HUES64 (cell line): ENCODE measurements at regions not wholly inside any gene's neighbourhood (a gene's known extent, or its start where the extent isn't known, plus 50 kb on each side); places are given as distances from the start of the nearest gene placed in this dataset.
"Not testable (repeated sequence)": the region's sequence is repeated elsewhere in the genome, so short reads cannot be mapped to it uniquely, and the experiment has no call there.

ENCODE experiments used
- H3K27ac ChIP-seq: 2 replicates; pipeline ENCODE4 v1.7.0; 2013; ENCODE audit warnings: low read depth, low read length, inconsistent platforms
- H3K27me3 ChIP-seq: 2 replicates; pipeline ENCODE4 v1.6.1; 2013; ENCODE audit warnings: mild to moderate bottlenecking, low read length; ENCODE audit not compliant: insufficient read depth
- H3K36me3 ChIP-seq: 2 replicates; pipeline ENCODE4 v1.6.1; 2013; ENCODE audit warnings: mild to moderate bottlenecking, low read length; ENCODE audit not compliant: insufficient read depth
- H3K4me1 ChIP-seq: 2 replicates; pipeline ENCODE4 v1.6.1; 2013; ENCODE audit warnings: mild to moderate bottlenecking, low read length, moderate library complexity; ENCODE audit not compliant: insufficient read depth
- H3K4me3 ChIP-seq: 2 replicates; pipeline ENCODE4 v1.5.1; 2013; ENCODE audit warnings: mild to moderate bottlenecking, low read length, moderate library complexity
- H3K9ac ChIP-seq: 2 replicates; pipeline ENCODE4 v1.6.1; 2013; ENCODE audit warnings: mild to moderate bottlenecking, low read depth, low read length
- H3K9me3 ChIP-seq: 2 replicates; pipeline ENCODE4 v1.6.1; 2013; ENCODE audit warnings: low read depth, low read length; ENCODE audit not compliant: insufficient read depth
- WGBS: fragments of 150-250, 120-280 bp; methylation state at CpG from one replicate; pipeline ENCODE4 v1.1.7; 2013; ENCODE audit warnings: missing lambda C conversion rate; 5-methylcytosine and 5-hydroxymethylcytosine counted together

DNA sequence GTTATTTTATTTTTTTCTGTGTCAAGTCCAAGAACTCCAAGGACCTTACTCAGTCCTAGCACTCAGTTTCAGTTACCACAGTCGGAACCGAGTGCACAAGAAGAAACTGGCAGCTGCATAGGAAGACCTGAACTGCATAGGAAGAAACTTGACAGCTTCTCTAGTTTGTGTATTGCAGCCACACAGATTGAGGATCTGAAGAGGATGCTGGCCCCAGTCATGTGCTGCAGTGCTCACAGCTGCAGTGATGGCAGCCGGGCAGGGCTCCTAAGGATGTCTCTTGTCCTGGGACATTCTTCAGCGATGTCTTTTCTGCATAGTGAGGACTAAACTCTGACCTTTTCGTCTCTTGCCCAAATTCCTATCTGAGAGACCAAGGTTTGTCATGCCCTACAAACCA lies 261.2 kb downstream of the STIM2 start:
- H3K4me1 ChIP-seq = peaks cover 29% of the 10 kb centered on the region
- H3K9me3 ChIP-seq = no peaks in the 10 kb centered on the region
- no peaks in the 10 kb centered on the region for H3K27me3 ChIP-seq
- 66% methylated on average over 5 of the region's 5 CpGs for WGBS
- peak overlapping the region; percentile 97 for H3K27ac ChIP-seq
- 0 out of 2 replicates have a peak overlapping the region, but pooled peaks have one; percentile 31 for H3K9ac ChIP-seq
- no peaks in the 10 kb centered on the region for H3K36me3 ChIP-seq
- no peak overlapping the region for H3K4me3 ChIP-seq

GRCh38 chr4:27123123-27123768 lies 262.6 kb downstream of the STIM2 start:
- no peaks in the 10 kb centered on the region for H3K36me3 ChIP-seq
- H3K9me3 ChIP-seq = no peaks in the 10 kb centered on the region
- H3K27ac ChIP-seq = peak overlapping the region; percentile 97
- peak overlapping the region; percentile 66 for H3K9ac ChIP-seq
- WGBS = 9% methylated on average over 3 of the region's 3 CpGs
- H3K27me3 ChIP-seq = no peaks in the 10 kb centered on the region
- peaks cover 37% of the 10 kb centered on the region for H3K4me1 ChIP-seq
- 0 out of 2 replicates have a peak overlapping the region, but pooled peaks have one; percentile 3 for H3K4me3 ChIP-seq

DNA sequence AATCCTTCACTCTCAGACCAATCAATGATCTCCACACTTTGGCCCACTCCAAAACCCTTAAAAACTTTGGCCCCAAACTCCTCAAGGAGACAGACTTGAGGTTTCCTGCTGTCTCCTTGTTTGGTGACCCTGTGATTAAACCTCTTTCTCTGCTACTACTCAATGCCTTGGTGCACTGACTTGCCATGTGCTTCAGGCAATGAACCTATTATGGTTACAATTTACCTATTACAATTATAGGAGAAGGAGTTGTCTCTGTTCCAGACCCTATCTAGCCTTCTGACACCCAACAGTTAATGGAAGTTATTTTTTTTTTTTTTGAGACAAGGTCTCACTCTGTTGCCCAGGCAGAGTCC lies 263.1 kb downstream of the STIM2 start:
- Histone ChIP-seq H3K4me1 (peaks cover 37% of the 10 kb centered on the region), H3K36me3 (no peaks in the 10 kb centered on the region), H3K9me3 (no peaks in the 10 kb centered on the region), H3K4me3 (no peak overlapping the region), H3K9ac (peak overlapping the region; percentile 38; the same call in 1 of the 2 replicates), H3K27me3 (no peaks in the 10 kb centered on the region), H3K27ac (peak overlapping the region; percentile 97)

DNA sequence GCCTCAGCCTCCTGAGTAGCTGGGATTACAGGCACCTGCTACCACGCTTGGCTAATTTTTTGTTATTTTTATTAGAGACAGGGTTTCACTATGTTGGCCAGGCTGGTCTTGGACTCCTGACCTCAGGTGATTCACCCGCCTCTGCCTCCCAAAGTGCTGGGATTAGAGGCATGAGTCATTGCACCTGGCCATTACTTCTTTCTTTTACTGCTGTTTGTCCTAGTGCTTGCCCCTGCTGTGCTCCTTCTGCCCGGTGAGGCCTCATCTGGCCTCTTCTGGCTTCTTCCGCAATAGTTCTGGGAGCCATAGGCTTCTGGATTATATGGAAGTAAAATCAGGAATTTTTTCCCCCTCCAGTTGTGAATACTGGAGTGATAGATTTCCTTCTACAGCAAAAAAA lies 266.3 kb downstream of the STIM2 start:
- not testable (repeated sequence) for H3K9me3 ChIP-seq, H3K9ac ChIP-seq, H3K27me3 ChIP-seq, H3K4me3 ChIP-seq, H3K36me3 ChIP-seq
- 48% methylated on average over 3 of the region's 4 CpGs for WGBS
- Histone ChIP-seq H3K27ac (peak overlapping the region; percentile 63), H3K4me1 (peaks cover 41% of the 10 kb centered on the region)

GRCh38 chr4:27128443-27128842 lies 267.8 kb downstream of the STIM2 start:
- no peak overlapping the region for H3K4me3 ChIP-seq
- WGBS = 93% methylated on average over 5 of the region's 5 CpGs
- H3K27ac ChIP-seq = no peak overlapping the region

DNA sequence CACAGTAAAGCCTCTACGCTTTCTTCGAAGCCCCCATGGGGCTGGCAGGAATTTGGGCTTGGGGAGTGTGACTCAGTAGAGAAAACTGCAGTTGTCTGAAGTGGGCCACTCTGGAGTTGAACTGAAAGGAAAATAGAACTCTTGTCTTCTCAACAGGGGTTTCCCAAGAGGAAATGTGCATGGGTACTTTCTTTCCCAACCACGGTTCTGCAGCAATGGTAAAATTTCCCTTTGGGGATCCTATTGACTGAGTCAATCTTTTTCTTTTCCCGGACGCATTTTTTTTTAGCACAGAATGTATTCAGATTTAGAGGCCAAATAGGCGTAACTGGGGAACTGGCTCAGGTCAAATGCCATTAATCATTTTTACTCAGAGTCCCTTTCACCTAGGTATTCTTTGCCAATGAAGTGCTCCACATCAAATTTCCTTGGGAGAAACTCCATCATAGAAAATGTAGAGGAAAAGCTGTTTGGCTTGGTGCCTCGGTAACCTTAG lies 269.3 kb downstream of the STIM2 start:
- Histone ChIP-seq H3K4me3 (no peak overlapping the region), H3K9me3 (peaks cover 21% of the 10 kb centered on the region), H3K27ac (0 out of 2 replicates have a peak overlapping the region, but pooled peaks have one; percentile 26), H3K27me3 (no peaks in the 10 kb centered on the region), H3K4me1 (peaks cover 20% of the 10 kb centered on the region), H3K9ac (no peak overlapping the region), H3K36me3 (no peaks in the 10 kb centered on the region)
- 69% methylated on average over 6 of the region's 7 CpGs for WGBS

More at GRCh38 chr4:27128443-27128842, 267.8 kb downstream of the STIM2 start:
- Histone ChIP-seq H3K27me3 (no peaks in the 10 kb centered on the region), H3K4me1 (peaks cover 29% of the 10 kb centered on the region), H3K9me3 (peaks cover 8% of the 10 kb centered on the region), H3K36me3 (no peaks in the 10 kb centered on the region), H3K9ac (no peak overlapping the region)

DNA sequence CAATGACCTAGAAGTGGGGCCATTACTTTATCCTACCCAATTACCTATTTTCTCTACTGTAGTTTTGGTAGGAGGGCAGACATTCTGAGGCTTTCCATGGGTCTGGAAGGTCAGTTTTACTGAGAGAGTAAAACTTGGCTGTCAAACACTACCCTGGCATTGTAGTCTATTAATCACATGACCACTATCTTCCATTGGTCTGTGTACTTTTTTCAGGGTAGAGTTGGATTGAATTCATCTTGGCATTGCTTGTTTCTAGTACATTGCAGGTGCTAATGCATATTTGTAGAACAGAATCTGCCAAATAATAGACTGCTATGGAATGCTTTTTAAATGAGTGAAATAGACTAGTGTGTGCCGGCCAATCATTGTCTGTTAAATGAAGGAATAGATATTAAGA lies 271.9 kb downstream of the STIM2 start:
- H3K27me3 ChIP-seq = no peaks in the 10 kb centered on the region
- no peaks in the 10 kb centered on the region for H3K36me3 ChIP-seq
- peaks cover 32% of the 10 kb centered on the region for H3K9me3 ChIP-seq
- H3K4me1 ChIP-seq = peaks cover 14% of the 10 kb centered on the region
- no peak overlapping the region for H3K9ac ChIP-seq
- H3K27ac ChIP-seq = no peak overlapping the region
- 100% methylated on average over 1 of the region's 1 CpG for WGBS
- H3K4me3 ChIP-seq = no peak overlapping the region

GRCh38 chr4:27140486-27140885 lies 279.8 kb downstream of the STIM2 start:
- Histone ChIP-seq H3K9me3 (peaks cover 28% of the 10 kb centered on the region), H3K27ac (no peak overlapping the region), H3K9ac (no peak overlapping the region), H3K4me1 (peaks cover 10% of the 10 kb centered on the region), H3K4me3 (no peak overlapping the region), H3K27me3 (no peaks in the 10 kb centered on the region), H3K36me3 (no peaks in the 10 kb centered on the region)
- 90% methylated on average over 4 of the region's 4 CpGs for WGBS

DNA sequence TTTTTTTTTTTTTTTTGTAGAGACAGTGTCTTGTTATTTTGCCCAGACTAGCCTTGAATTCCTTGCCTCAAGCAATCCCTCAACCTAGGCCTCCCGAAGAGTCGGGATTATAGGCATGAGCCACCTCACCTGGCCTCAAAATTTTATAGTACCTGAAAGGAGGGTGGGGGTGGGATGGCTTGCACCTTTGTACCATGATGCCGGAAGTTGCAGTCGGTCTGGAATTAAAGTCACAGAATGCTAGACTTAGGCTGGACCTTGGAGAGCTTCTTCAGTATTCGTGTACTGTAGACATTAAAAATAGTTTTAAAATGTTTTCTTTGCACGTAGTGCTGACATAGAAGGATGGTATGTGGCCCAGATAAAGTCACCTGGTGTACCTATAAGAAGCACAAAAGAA lies 280.9 kb downstream of the STIM2 start:
- Histone ChIP-seq H3K4me3 (no peak overlapping the region), H3K36me3 (no peaks in the 10 kb centered on the region), H3K9me3 (peaks cover 22% of the 10 kb centered on the region), H3K27me3 (no peaks in the 10 kb centered on the region), H3K27ac (no peak overlapping the region), H3K4me1 (peaks cover 10% of the 10 kb centered on the region), H3K9ac (no peak overlapping the region)
- 93% methylated on average over 6 of the region's 6 CpGs for WGBS

DNA sequence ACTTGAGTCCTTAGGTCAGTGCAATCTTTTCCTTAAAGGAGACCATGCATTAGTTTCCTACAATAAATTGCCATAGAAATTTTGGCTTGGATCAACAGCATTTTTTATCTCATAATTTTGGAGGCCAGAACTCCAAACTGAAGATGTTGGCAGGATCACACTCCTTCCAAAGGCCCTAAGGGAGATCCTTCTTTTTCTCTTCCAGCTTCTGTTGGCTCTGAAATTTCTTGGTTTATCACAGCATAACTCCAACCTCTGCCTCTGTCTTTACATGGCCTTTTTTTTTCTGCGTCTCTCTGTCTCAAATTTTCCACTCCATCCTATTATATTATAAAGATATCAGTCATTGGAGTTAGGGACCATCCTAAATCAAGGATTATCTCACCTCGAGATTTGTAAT lies 282.2 kb downstream of the STIM2 start:
- WGBS = 86% methylated on average over 1 of the region's 2 CpGs
- H3K36me3 ChIP-seq = no peaks in the 10 kb centered on the region
- peaks cover 19% of the 10 kb centered on the region for H3K9me3 ChIP-seq
- H3K4me3 ChIP-seq = no peak overlapping the region
- H3K4me1 ChIP-seq = peaks cover 10% of the 10 kb centered on the region
- no peak overlapping the region for H3K9ac ChIP-seq
- no peaks in the 10 kb centered on the region for H3K27me3 ChIP-seq
- no peak overlapping the region for H3K27ac ChIP-seq

GRCh38 chr4:27145597-27145996 lies 285.0 kb downstream of the STIM2 start:
- no peak overlapping the region for H3K27ac ChIP-seq
- H3K27me3 ChIP-seq = no peaks in the 10 kb centered on the region
- H3K36me3 ChIP-seq = no peaks in the 10 kb centered on the region
- H3K4me3 ChIP-seq = no peak overlapping the region
- no peaks in the 10 kb centered on the region for H3K9me3 ChIP-seq
- no peak overlapping the region for H3K9ac ChIP-seq
- H3K4me1 ChIP-seq = peaks cover 10% of the 10 kb centered on the region
- WGBS = 83% methylated on average over 2 of the region's 2 CpGs
